ENCODE measurements at regions not wholly inside any gene's neighbourhood (a gene's known extent, or its start where the extent isn't known, plus 50 kb on each side); places are given as distances from the start of the nearest gene placed in this dataset.

DNA sequence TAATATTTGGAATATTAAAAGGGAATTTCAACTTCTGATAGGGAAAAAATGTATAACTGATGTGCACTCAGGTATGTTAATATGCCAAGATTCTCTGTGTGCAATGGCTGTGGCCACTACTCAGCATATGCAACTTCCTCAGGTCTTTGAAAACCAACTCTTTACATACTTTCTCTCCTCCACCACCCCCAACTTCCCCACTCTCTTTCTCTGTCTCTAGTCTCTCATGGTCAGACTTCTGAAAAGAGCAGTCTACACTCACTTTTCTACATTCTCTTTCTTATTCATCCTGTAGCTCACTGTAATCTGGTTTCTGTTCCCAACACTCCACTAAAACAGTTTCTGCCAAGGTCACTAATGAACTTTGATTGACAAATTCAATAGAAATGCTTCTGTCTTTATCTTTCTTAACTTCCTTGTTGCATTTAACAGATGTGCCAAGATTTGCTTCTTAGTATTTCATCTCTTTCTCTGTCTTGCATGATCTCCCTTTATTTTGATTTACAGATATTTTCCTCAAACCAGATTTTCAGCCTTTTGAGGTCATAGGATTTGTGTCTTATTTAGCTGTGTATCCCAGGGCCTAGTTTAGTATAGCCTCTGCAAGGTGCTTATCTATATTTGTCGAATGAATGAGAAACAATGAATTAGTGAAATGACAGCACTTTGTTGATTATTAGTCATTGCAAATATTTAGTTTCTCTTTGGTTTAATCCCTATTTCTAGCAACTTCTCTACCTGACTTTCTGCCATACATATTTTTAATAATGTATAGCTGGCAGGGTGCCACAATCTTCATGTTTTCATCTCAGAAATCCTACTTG is 168.9 kb downstream of the LMO4 start:
- no peak for DNase-seq (ENCODE audit: low spot score)
- in situ Hi-C loops (cut with MboI; ENCODE audit: low sequenced_read_pairs, unreplicated experiment): no loop called here
- TF ChIP-seq, protein P1, sequence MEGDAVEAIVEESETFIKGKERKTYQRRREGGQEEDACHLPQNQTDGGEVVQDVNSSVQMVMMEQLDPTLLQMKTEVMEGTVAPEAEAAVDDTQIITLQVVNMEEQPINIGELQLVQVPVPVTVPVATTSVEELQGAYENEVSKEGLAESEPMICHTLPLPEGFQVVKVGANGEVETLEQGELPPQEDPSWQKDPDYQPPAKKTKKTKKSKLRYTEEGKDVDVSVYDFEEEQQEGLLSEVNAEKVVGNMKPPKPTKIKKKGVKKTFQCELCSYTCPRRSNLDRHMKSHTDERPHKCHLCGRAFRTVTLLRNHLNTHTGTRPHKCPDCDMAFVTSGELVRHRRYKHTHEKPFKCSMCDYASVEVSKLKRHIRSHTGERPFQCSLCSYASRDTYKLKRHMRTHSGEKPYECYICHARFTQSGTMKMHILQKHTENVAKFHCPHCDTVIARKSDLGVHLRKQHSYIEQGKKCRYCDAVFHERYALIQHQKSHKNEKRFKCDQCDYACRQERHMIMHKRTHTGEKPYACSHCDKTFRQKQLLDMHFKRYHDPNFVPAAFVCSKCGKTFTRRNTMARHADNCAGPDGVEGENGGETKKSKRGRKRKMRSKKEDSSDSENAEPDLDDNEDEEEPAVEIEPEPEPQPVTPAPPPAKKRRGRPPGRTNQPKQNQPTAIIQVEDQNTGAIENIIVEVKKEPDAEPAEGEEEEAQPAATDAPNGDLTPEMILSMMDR (IDR thresholded peaks at IDR 0.05; ENCODE audit: borderline replicate concordance, control extremely low read depth, extremely low read depth, insufficient read depth, missing control alignments): no peak

DNA sequence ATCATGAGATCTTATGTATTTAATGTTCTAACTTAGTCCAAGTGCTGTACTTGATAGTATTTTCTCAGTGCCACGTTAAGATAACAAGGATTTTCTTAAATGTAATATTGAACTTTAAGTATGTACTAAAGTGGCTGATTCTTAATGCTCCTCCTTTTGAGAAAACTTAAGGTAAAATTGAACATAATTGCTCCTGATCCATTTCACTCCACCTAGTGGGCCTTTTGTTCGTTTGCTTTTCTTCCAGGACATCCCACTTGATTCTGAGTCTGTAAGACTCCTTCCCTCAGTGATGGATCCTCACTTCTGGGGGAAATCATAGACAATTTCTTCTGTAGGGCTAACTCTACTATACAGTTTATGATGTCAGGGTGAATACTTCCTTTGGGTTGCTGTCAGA is 173.1 kb downstream of the LMO4 start:
- in situ Hi-C loops (cut with MboI; ENCODE audit: low sequenced_read_pairs, unreplicated experiment): no loop called here
- TF ChIP-seq, protein P1 (IDR thresholded peaks at IDR 0.05; ENCODE audit: borderline replicate concordance, control extremely low read depth, extremely low read depth, insufficient read depth, missing control alignments): no peak
- DNase-seq (ENCODE audit: low spot score): no peak

DNA sequence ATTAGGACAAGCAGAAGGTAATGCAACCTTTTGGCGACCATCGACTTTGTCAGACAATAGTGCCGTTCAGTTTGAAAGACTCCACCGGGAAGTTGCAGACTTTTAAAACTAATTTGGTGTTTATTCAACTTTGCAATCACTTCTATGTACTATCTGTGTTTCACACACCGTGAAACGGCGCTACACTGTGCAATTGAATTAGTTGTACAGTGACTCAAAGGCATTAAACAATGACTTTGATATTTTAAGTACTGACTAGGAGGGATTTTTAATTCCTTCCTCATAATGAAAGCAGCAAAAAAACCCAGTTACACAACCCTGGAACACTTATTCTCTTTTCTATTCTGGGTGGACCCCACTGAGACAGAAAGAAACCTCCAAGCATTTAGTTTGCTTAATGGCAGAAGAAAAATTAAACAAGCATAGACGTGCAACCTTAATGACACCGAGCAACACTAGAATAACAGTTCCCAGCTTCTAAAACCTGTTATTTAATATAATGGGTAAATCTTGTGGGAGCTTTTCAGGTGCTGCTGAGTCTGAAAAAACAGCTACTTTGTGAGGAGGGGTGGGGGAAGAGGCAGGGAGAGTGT is 176.8 kb downstream of the LMO4 start:
- in situ Hi-C loops (cut with MboI; ENCODE audit: low sequenced_read_pairs, unreplicated experiment): no loop called here

DNA sequence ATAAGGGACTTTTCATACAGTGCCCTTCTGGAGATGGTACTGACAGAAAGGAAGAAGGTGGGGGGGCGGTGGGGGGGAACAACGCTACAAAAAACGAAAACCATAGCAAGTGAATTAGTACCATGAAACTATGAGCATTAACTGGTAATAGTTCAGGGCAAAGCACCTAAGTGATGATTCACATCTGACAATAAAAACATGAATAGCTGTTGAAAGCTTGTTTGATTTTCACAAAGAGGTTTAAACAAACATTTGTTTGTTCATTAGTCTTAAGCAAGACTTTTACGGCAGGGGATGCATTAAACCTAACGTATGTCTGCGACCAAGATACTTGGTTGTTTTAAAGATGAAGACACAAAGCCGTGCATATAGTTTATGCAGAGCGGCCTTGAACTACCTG is 177.5 kb downstream of the LMO4 start:
- no peak for DNase-seq (ENCODE audit: low spot score)
- in situ Hi-C loops (cut with MboI; ENCODE audit: low sequenced_read_pairs, unreplicated experiment): no loop called here
- TF ChIP-seq, protein P1 (IDR thresholded peaks at IDR 0.05; ENCODE audit: borderline replicate concordance, control extremely low read depth, extremely low read depth, insufficient read depth, missing control alignments): no peak

More for the DNA sequence above, 176.8 kb downstream of the LMO4 start:
- TF ChIP-seq, protein P1 (IDR thresholded peaks at IDR 0.05; ENCODE audit: borderline replicate concordance, control extremely low read depth, extremely low read depth, insufficient read depth, missing control alignments): no peak
- no peak for DNase-seq (ENCODE audit: low spot score)

DNA sequence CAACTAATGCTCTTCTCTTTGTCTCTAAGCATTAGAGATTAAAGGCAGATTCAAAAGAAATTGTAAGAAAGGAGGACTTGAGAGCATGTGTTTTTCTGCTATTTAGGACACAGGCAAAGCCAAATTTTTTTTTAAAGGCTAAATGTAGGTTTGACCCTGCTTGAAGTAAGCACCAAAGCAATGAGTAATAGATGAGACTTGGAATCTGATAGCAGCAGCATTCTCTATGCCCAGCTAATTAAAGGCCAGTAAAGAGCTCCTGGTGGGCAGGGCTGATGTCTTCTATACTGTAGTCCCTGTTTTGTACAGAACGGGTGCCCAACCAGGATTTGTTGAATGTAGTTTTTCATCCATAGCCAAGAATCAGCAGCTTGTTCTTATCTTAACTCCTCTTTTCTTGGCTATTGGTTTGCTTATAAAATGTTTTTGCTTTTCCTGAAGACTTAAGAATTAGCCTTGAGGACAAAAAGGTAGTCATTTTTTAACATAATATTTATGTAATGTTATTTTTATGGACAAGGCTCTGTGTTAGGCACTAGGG is 179.6 kb downstream of the LMO4 start:
- DNase-seq (ENCODE audit: low spot score): no peak
- in situ Hi-C loops (cut with MboI; ENCODE audit: low sequenced_read_pairs, unreplicated experiment): no loop called here

DNA sequence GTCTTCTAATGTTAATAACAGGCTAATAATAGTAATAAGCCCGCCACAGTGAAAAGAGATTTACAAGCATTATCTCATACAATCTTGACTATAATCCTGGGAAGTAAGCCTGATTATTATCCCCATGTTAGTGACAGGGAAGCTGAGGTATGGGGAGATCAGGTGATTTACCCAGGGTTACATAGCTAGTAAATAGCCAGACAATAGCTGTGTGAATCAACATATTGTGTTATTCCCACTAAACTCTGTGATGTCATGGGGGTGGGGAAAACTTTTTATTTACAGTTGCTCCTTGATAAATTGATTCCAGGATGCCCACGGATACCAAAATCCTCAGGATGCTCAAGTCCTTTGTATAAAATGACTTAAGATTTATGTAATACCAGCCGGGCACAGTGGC is 181.9 kb downstream of the LMO4 start:
- in situ Hi-C loops (cut with MboI; ENCODE audit: low sequenced_read_pairs, unreplicated experiment): no loop called here
- DNase-seq (ENCODE audit: low spot score): no peak
- TF ChIP-seq, protein P1 (IDR thresholded peaks at IDR 0.05; ENCODE audit: borderline replicate concordance, control extremely low read depth, extremely low read depth, insufficient read depth, missing control alignments): no peak

More for the DNA sequence above, 179.6 kb downstream of the LMO4 start:
- TF ChIP-seq, protein P1 (IDR thresholded peaks at IDR 0.05; ENCODE audit: borderline replicate concordance, control extremely low read depth, extremely low read depth, insufficient read depth, missing control alignments): no peak
